ENCODE measurements at regions not wholly inside any gene's neighbourhood (a gene's known extent, or its start where the extent isn't known, plus 50 kb on each side); places are given as distances from the start of the nearest gene placed in this dataset.

DNA sequence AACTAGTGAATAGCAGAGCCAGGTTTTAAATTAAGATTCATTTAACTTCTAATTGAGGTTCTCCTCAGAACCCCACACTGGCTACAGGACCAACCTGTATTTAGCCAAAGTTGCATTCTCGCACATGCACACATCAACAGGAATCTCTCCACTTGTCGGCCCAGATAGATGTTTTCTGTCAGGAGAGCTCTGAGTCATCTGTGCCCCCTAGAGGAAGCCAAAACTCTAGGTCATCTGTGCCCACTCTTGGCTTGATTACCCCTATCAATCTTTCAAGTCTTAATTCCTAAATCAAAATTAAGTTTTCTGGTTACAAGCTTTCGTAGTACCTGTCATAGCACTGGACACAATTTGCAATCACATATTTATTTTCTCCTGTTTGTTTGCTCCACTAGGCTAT is 104.9 kb upstream of the EOMES start:
- Histone ChIP-seq H3K27ac (no peak overlapping the region), H3K36me3 (no peaks in the 10 kb centered on the region), H3K4me1 (no peaks in the 10 kb centered on the region), H3K27me3 (no peaks in the 10 kb centered on the region; the same call in 1 of the 2 replicates), H3K9me3 (replicated peaks) (no peaks in the 10 kb centered on the region), H3K4me3 (no peak overlapping the region)
- no peak for DNase-seq

DNA sequence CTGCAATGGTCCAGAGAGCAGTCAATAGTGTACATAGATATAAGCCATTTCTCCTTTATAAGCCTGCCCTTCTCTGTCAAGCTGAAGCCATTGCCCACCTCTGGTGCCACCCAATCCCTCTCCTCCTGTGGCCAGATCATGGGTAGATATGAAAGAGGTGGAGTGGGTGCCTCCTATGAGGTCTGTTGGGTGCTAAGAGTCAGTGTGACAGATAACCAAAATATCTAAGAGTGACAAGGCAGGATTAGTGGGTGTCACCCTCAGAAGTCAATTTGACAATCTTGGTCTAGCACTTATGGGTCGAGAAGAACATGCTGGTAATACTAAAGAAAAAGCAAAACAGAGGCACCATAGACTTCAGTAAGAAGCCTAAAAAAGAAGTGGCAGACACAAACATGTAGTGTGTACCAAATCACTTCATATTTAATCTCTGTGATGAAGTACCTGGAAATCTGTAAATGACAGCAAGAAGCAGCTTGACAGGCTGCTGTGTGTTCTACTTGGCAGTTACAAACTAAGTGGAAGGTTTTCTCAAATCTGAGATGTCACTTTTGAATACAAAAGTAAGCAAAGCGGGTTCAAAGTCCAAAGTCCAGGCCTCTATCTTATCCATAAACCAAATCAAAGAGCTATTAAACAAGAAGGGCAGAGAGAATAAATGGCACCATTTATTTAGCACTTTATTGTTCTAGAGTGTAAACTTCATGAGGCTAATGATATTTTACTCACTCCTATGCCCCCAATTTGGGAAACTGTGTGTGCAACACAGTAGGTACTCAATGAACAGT is 118.9 kb upstream of the EOMES start:
- Histone ChIP-seq H3K9me3 (replicated peaks) (no peaks in the 10 kb centered on the region), H3K36me3 (no peaks in the 10 kb centered on the region), H3K4me3 (no peak overlapping the region)

DNA sequence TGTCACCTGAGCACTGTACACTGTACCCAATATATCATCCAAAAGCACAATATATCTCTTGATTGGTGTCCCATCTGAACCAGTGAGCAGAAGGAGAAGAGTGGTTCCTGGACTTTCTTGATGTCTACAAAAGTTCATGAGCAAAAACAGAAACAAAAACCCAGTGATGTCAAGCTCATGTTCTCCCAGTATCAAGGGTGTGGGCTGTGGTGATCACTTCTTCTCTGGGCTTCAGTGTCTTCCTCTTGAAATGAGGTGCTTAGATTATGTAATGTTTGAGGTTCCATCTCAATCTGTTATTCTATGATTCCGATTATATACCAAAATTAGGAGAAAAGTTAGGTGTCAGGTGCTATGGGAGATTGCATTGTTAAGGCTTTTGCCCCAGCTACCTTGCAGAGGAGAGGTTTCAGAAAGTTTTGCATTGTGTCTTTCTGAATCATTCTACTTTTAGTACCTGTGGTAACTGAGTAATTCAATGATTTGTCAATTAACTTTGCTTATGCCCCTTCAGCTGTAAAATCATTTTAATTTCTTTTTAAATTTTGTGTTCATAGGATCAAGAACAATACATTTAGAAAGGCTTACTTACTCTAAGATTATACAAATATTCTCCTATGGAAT is 122.0 kb upstream of the EOMES start:
- Histone ChIP-seq H3K27me3 (no peaks in the 10 kb centered on the region), H3K9me3 (replicated peaks) (no peaks in the 10 kb centered on the region), H3K4me1 (no peaks in the 10 kb centered on the region), H3K27ac (no peak overlapping the region), H3K36me3 (no peaks in the 10 kb centered on the region), H3K4me3 (no peak overlapping the region)
- DNase-seq = no peak

More for the DNA sequence above, 118.9 kb upstream of the EOMES start:
- no peak for DNase-seq
- H3K4me1 ChIP-seq = no peaks in the 10 kb centered on the region
- H3K27me3 ChIP-seq = no peaks in the 10 kb centered on the region
- no peak overlapping the region for H3K27ac ChIP-seq

DNA sequence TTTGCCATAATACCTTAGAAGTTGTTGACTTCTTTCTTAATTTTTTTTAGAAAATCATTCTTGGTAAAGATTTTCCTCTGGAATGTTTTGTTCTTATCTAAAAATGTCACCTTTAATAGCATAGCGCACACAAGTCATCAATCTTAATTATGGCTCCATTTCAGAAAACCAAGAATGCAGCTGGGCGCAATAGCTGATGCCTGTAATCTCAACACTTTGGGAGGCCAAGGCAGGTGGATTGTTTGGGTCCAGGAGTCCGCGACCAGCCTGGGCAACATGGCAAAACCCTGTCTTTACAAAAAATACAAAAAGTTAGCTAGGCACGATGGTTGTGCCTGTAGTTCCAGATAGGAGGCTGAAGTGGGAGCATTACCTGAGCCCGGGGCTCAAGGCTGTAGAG is 125.6 kb upstream of the EOMES start:
- Histone ChIP-seq H3K36me3 (no peaks in the 10 kb centered on the region), H3K4me3 (no peak overlapping the region), H3K9me3 (replicated peaks) (no peaks in the 10 kb centered on the region), H3K27ac (no peak overlapping the region), H3K27me3 (no peaks in the 10 kb centered on the region), H3K4me1 (no peaks in the 10 kb centered on the region)
- no peak for DNase-seq

DNA sequence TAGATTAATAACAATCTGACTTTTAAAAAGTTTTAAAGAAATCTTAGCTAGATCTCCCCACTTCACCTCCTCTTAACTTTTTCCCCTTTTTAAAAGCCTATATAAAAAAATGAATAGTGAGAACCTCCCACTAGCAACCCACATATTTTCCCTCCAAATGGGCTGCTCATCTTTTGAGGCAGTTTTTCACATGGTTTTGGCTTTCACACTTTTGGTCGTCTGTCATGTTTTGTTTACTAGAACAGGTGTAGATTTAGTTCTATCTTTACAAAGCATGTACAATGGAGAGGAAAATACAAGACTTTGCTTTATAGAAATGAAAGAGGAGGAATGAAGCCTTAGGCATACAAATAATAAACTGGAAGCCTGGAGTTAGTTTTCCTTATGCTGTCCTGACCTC is 126.7 kb upstream of the EOMES start:
- Histone ChIP-seq H3K36me3 (no peaks in the 10 kb centered on the region), H3K4me3 (no peak overlapping the region), H3K27me3 (no peaks in the 10 kb centered on the region), H3K27ac (no peak overlapping the region), H3K9me3 (replicated peaks) (no peaks in the 10 kb centered on the region), H3K4me1 (no peaks in the 10 kb centered on the region)
- DNase-seq = no peak

DNA sequence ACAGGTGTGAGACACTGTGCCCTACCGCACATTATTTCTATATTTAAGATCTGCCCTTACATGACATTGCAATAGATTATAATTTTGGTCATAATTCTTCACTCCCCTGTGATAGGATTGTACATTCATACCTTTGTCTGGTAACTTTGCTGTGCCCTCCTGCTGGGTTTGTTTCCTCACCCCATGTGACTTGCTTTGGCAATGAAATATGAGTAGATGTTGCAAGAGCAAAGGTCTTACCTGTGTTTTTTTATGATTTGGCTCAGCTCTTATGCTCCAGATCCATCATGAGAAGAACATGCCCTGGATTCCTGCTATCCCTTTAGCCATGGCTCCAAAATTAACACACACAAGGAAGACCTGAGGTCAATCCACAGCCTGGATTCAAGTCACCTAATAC is 137.7 kb upstream of the EOMES start:
- Histone ChIP-seq H3K27me3 (no peaks in the 10 kb centered on the region), H3K27ac (no peak overlapping the region), H3K9me3 (replicated peaks) (no peaks in the 10 kb centered on the region), H3K4me1 (no peaks in the 10 kb centered on the region), H3K36me3 (no peaks in the 10 kb centered on the region), H3K4me3 (no peak overlapping the region)
- DNase-seq = no peak

DNA sequence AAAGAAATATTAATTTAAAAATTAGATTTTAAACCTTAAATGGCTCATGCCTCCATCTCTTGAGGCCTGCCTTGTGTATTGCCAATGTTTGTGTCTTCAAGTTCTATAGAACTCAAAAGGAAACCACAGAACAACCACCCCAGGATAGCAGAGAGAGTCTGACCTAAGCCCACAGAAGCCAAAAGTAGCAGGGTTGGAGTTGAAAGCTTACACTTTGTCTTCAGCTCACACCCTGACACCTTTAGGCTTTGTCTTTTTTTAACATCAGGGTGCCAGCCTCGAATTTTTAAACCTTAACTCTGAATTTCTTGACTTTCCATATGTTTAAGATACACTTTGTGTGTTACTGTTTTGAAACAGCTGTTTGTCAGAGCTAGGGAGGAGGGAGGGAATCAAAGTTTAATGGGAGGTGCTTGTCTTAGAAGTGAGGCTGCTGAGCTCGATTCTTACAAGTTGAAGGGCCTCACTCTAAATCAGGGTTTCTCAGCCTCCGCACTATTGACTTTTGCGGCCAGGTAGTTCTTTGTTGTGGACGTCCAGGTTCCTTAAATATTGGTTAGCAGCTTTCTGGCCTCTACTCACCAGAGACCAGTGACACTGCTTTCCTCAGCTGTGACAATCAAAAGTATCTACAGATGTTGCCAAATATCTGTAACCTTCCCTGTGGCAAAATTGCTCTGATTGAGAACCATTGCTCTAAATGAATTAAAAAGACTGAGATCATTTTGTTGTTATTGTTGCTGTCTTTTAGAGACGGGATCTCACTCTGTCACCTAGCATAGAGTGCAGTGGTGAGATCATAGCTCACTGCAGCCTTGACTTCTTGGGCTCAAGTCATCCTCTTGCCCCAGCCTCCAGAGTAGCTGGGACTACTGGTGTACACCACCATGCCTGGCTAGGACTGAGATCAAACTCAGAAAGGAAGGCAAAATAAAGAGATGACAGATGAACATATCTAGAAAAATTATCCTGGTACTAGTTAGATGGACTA is 139.2 kb upstream of the EOMES start:
- no peaks in the 10 kb centered on the region for H3K27me3 ChIP-seq

DNA sequence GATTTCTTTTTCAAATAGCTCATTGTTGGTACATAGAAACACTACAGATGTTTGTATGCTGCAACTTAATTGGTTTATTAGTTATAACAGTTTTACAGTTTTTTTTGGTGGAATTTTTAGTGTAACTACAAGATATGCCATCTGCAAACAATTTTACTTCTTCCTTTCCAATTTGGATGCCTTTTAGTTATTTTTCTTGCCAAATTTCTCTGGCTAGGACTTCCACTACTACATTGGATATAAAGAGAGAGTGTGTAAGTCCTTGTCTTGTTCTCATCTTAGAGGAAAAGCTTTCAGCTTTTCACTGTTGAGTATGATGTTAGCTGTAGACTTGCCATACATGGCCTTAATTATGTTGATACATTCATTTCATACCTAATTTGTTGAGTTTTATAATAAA is 143.6 kb upstream of the EOMES start:
- no peaks in the 10 kb centered on the region for H3K9me3 ChIP-seq (replicated peaks)
- H3K4me3 ChIP-seq = no peak overlapping the region
- DNase-seq = no peak
- H3K36me3 ChIP-seq = no peaks in the 10 kb centered on the region
- H3K27ac ChIP-seq = no peak overlapping the region
- no peaks in the 10 kb centered on the region for H3K4me1 ChIP-seq
- no peaks in the 10 kb centered on the region for H3K27me3 ChIP-seq

More for the DNA sequence above, 139.2 kb upstream of the EOMES start:
- H3K9me3 ChIP-seq (replicated peaks) = no peaks in the 10 kb centered on the region
- DNase-seq = no peak
- no peaks in the 10 kb centered on the region for H3K36me3 ChIP-seq
- H3K27ac ChIP-seq = no peak overlapping the region
- no peaks in the 10 kb centered on the region for H3K4me1 ChIP-seq
- no peak overlapping the region for H3K4me3 ChIP-seq

DNA sequence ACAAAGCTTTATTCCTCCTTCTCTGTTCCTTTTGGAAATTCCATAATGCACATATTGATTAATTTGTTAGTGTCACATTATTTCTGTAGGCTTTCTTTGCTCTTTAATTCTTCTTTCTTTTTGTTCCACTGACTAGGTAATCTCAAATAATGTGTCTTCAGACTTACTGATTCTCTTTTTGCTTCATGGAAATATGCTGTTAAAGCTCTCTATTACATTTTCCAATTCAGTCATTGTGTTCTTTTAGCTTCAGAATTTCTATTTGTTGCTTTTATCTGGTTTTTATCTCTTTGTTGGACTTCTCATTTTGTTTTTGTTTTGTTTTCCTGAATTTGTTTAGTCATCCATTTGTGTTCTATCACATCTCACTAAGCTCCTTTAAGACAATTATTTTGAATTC is 147.0 kb upstream of the EOMES start:
- no peak for DNase-seq
- no peak overlapping the region for H3K27ac ChIP-seq
- H3K27me3 ChIP-seq = no peaks in the 10 kb centered on the region
- H3K9me3 ChIP-seq (replicated peaks) = no peaks in the 10 kb centered on the region
- H3K4me3 ChIP-seq = no peak overlapping the region
- no peaks in the 10 kb centered on the region for H3K4me1 ChIP-seq
- H3K36me3 ChIP-seq = no peaks in the 10 kb centered on the region

DNA sequence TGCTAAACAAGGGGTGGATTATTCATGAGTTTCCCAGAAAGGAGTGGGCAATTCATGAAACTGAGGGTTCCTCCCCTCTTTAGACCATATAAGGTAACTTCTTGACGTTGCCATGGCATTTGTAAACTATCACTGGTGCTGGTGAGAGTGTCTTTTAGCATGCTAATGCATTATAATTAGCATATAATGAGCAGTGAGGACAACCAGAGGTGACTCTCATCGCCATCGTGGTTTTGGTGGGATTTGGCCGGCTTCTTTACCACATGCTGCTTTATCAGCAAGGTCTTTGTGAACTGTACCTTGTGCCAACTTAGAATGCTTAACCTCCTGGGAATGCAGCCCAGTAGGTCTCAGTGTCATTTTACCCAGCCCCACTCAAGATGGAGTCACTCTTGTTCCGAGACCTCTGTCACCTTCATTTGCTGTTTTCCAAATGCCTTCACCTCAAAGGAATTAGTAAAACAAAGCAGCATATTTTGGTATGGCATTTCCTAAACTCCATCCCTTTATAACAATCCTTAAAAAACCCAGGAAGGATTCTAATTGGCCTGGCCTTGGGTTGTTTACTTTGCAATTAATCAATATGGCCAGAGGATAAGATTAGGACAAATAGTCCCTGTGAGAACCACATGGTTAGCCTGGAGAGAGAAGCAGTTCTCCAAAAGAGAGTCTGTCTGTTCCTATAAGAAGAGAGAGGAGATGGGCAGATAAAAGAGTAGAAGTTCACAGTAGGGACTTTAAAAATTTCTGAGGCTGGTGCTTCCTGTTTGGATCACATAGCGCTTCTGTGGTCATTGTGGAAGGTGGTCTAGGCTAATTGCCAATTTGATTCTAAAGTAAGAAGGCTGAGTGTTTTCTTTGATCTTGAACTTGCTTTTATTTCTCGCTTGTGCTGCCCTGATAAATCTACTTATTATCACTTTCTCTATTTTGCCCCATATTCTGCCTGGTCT is 155.2 kb upstream of the EOMES start:
- no peak for DNase-seq
- Histone ChIP-seq H3K4me3 (no peak overlapping the region), H3K36me3 (no peaks in the 10 kb centered on the region), H3K27me3 (peaks cover 9% of the 10 kb centered on the region; the same call in 1 of the 2 replicates), H3K9me3 (replicated peaks) (no peaks in the 10 kb centered on the region), H3K4me1 (no peaks in the 10 kb centered on the region), H3K27ac (no peak overlapping the region)

DNA sequence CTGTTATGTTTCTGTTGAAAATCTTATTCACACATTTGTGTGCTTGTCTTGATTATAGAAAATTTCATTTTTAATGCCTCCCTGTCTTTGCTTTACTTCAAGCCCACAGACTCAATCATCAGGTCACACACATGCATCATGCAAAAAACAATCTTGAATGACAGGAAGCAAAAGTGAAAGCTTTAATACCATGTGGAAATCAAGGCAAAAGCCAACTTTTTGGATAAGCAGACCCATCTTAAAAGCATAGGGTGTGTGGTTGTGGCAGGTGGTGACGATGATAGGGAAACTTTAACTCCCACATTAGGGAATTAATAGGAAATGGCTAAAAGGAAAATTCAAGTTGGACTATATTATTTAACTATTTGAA is 155.9 kb upstream of the EOMES start:
- no peak for DNase-seq
- no peak overlapping the region for H3K27ac ChIP-seq
- no peaks in the 10 kb centered on the region for H3K4me1 ChIP-seq
- no peaks in the 10 kb centered on the region for H3K36me3 ChIP-seq
- H3K27me3 ChIP-seq = peaks cover 9% of the 10 kb centered on the region; the same call in 1 of the 2 replicates
- no peak overlapping the region for H3K4me3 ChIP-seq
- no peaks in the 10 kb centered on the region for H3K9me3 ChIP-seq (replicated peaks)

DNA sequence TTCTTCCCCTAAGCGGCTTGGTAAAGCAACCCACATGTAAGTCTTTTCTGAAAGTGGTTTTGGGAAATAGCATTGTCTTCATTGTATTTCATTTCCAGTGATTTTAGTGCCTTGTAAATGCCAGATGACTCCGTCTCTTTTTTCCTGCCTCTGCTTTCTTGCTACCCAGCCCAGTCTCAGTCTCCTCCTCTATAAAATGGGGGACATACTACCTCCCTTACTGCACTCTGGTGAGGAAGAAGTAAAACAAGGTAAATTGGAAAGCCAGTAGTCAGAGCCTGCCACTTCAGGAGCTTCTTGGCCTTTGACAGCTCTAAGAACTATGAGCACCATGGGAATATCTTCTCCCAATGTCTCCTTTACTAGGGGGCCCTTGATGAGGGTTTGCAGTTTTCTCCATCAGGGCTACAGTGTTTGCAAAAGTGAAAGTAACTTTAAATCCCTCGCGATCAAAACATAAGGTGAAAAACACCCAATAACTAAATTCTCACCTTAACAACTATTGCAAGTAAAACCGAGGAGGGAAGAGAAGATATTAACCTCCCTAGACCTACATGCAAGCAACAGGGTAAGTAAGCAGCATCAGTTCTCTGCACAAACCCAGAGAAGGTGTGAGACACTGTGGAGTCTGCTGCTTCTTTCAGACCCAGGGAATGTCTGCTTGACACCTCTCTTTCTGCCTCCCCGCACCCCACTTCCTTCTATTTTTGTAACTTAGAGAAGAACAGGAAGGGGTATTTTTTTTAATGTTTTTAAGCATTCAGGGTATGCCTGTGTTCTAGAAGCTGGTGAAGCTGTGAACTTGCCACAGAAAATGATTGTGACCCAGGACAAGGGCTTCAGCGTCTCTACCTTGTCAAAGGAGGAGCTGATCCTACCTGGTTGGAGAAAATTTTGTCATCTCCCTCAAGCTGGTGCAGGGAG is 159.1 kb upstream of the EOMES start:
- Histone ChIP-seq H3K27me3 (peaks cover 9% of the 10 kb centered on the region; the same call in 1 of the 2 replicates), H3K4me3 (no peak overlapping the region), H3K9me3 (replicated peaks) (no peaks in the 10 kb centered on the region), H3K27ac (no peak overlapping the region), H3K4me1 (no peaks in the 10 kb centered on the region), H3K36me3 (no peaks in the 10 kb centered on the region)
- DNase-seq = no peak

DNA sequence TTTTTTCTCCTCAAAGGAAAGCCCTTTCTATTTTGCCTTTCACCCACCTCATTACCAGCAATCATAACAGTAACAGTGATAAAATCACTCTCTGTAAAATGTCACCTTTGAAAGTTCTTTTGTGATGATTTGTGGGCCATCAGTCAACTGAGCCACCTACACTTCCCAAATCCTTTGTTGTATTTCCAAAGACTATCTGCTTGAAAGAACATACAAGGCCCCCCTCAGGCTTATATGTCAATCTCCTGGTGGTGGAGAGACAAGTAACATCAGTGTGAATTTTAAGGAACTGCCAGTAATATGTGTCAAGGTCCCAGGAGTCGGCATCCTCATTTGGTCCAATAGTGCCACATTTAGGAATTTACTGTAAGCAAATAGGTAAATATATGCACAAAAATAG is 161.1 kb upstream of the EOMES start:
- Histone ChIP-seq H3K36me3 (no peaks in the 10 kb centered on the region), H3K4me1 (no peaks in the 10 kb centered on the region), H3K27ac (no peak overlapping the region), H3K4me3 (no peak overlapping the region), H3K9me3 (replicated peaks) (no peaks in the 10 kb centered on the region), H3K27me3 (peaks cover 4% of the 10 kb centered on the region; the same call in 1 of the 2 replicates)
- no peak for DNase-seq
